Activated gamma-delta T cell (primary cell): ENCODE measurements at regions not wholly inside any gene's neighbourhood (a gene's known extent, or its start where the extent isn't known, plus 50 kb on each side); places are given as distances from the start of the nearest gene placed in this dataset.

Source experiments
- DNase-seq: peaks from one replicate; lab custom pipeline; 2025; lab: John Stamatoyannopoulos, UW

DNA sequence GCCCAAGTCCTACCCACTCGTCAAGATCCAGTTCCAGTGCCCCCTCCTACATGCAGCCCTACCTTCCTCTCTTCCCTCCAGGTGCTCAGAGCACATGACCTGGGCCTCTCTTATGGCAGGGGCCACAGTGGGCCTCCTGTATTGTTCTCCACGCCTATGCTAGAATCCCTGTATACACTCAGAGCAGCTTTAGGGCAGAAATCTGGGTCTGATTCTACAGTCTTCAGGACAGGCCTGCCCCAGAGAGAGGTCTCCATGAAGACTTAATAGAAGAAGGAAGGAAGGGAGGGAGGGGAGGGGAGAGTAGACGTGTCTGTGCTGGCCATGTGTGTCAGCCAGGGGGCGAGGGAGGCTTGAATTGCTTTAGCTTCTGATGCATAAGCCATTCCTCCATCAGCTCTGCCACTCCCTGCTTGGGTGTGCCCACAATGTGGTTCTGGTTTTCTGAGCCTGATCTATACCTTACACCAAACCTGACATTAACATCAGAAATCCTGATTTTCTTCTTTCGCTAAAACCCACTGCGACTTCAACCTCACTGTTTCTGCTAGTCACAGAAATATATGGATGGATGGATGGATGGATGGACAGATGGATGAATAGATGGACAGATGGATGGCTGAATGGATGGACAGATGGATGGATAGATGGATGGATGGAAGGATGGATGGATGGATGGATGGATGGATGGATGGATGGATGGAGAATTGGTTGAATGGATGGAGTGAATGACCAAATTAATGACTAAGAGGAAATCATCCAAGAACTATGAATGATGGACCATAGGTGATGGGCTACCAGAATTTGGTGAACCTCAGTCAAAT lies 56.6 kb upstream of the PRDM11 start:
- no peak for DNase-seq

DNA sequence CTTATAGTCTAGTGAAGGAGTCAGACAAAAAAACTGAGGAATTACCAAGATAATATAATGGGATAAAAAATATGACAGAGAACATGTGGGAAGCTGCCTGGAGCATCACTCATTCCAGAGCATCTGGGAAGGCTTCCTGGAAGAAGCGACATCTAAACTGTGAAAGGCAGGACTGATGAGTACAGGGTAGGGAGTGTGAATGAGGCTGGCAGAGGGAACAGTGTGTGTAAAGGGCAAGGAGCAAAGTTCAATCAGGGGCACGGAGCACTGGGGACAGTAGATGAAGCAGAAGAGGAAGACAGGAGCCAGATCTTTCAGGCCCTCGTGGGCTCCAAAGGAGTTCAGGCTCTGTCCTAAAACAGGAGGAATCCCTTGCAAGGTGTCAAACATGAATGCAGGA lies 55.8 kb upstream of the PRDM11 start:
- DNase-seq: no peak

- no peak for DNase-seq
These were observed 54.7 kb upstream of the PRDM11 start for GRCh38 chr11:45091563-45092403.

GRCh38 chr11:45092404-45092785 lies 54.0 kb upstream of the PRDM11 start:
- no peak for DNase-seq

- DNase-seq: peak; percentile 31
These were observed 53.3 kb upstream of the PRDM11 start for GRCh38 chr11:45092901-45093760.

- DNase-seq: no peak
These were observed 52.5 kb upstream of the PRDM11 start for GRCh38 chr11:45093761-45094455.

DNA sequence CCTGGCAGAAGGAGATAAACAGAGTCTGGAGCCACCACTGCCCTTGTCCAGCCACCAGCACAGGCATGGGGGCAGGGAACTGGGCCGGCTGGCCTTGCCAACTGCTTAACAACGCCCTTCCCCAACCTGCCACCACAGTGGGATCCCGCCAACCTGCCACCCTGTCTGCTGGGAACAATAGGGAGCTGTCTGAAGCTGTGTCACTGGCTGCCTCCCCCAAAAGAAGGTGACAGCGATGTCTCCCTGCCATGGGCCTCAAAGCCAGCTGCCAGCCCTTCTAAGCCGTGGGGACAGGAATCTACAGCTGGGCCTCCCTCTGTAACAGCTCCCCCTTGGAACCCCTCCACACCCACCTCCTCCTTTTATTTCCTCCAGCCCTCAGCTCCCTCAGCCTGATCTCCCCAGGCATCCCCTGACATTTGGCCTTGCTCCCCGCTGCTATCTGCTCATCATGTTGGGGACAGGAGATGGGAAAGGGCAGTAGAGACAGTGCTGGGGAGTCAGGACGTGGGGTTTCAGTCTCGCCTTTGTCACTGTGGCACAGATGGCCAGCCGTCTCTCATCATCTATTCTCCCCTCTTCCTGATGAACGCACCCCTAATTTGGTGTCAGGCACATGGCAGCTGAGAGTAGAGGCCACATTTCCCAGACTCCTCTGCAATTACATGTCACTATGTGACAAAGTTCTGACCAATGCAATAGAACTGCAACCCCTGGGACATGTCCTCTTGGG lies 51.3 kb upstream of the PRDM11 start:
- no peak for DNase-seq

DNA sequence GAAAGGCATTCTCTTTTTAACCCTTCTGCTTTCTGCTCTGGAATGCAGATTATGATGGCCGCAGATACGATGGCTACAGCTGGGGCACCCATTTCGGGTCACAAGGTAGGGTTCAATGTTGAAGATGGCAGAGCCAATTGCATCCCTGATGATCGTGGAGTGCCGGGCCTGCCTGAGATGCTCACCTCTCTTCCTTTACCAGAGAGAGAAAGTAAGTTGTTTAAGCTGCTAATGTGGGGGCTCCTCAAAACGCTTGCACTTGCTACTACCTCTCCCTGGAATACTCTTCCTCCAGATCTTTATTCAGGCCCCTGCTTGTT lies 50.8 kb upstream of the PRDM11 start:
- DNase-seq: no peak

- no peak for DNase-seq
These were observed 49.8 kb upstream of the PRDM11 start for GRCh38 chr11:45096636-45097035.
